Ascending aorta (tissue), 2 donors: ENCODE measurements at regions not wholly inside any gene's neighbourhood (a gene's known extent, or its start where the extent isn't known, plus 50 kb on each side); places are given as distances from the start of the nearest gene placed in this dataset.

Experiments
- DNase-seq, 2 donors: peaks; one replicate each; pipeline ENCODE4 v3.0.0-alpha.2; 2019; ENCODE audit warnings: low spot score in 2 of 2
- H3K27ac ChIP-seq, 2 donors: fragments of 200-600 bp; sonication (generic); one replicate each; pipeline ENCODE4 v1.5.1; 2016 to 2017; ENCODE audit warnings: mild to moderate bottlenecking in 1 of 2
- H3K27me3 ChIP-seq: fragments of 200-600 bp; sonication (generic); one replicate; pipeline ENCODE4 v1.5.1; 2017
- H3K36me3 ChIP-seq, 2 donors: fragments of 200-600 bp; sonication (generic); one replicate each; pipeline ENCODE4 v1.5.1; 2016
- H3K4me1 ChIP-seq, 2 donors: fragments of 200-600 bp; sonication (generic); one replicate each; pipeline ENCODE4 v1.5.1; 2016 to 2017; ENCODE audit warnings: mild to moderate bottlenecking in 1 of 2
- H3K4me3 ChIP-seq, 2 donors: fragments of 200-600 bp; sonication (generic); one replicate each; pipeline ENCODE4 v1.5.1; 2016 to 2017; ENCODE audit warnings: mild to moderate bottlenecking in 1 of 2
- H3K9me3 ChIP-seq, 2 donors: fragments of 200-600 bp; sonication (generic); one replicate each; pipeline ENCODE4 v1.5.1; 2016
- CTCF ChIP-seq, 3 experiments: fragments of 200-600 bp in 2 of 3; fragments of 450-650 bp in 1 of 3; sonication (generic) in 2 of 3; IDR thresholded peaks; one replicate each; pipeline ENCODE4 v1.5.1; 2016 to 2019; ENCODE audit warnings: antibody characterized with exemption in 3 of 3, mild to moderate bottlenecking in 1 of 3, moderate library complexity in 1 of 3
- intact Hi-C: fragments of 100-400 bp; cut with DNase I; formaldehyde crosslinking; loops from one replicate; pipeline ENCODE4 v1.15.1; 2023

DNA sequence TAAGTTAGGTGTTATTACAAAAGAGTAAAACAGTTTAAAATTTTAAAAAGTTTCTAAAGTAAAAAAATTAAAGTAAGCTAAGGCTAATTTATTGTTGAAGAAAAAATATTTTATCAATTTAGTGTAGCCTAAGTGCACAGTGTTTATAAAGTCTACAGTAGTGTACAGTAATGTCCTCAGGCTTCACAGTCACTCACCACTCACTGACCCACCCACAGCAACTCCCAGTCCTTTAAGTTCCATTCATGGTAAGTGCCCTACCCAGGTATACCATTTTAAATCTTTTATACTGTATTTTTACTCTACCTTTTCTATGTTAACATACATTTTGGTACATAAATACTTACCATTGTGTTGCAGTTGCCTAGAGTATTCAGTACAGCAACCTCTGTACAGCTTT is 120.3 kb upstream of the DKK2 start:
- Histone ChIP-seq H3K4me3 (no peak overlapping the region), H3K36me3 (no peaks in the 10 kb centered on the region), H3K27ac (no peak overlapping the region), H3K4me1 (no peaks in the 10 kb centered on the region), H3K27me3 (no peaks in the 10 kb centered on the region), H3K9me3 (no peaks in the 10 kb centered on the region)
- TF ChIP-seq CTCF (IDR thresholded peaks at IDR 0.05) = no peak
- intact Hi-C loops = no loop called here
- no peak for DNase-seq

- no peaks in the 10 kb centered on the region for H3K36me3 ChIP-seq
- no peak for DNase-seq
These were observed 119.3 kb upstream of the DKK2 start for GRCh38 chr4:107155366-107155765.

GRCh38 chr4:107153956-107154355 is 117.8 kb upstream of the DKK2 start:
- no peaks in the 10 kb centered on the region for H3K4me1 ChIP-seq
- TF ChIP-seq CTCF (IDR thresholded peaks at IDR 0.05) = no peak
- no peaks in the 10 kb centered on the region for H3K9me3 ChIP-seq
- H3K27ac ChIP-seq = no peak overlapping the region
- intact Hi-C loops = no loop called here
- no peak for DNase-seq
- no peaks in the 10 kb centered on the region for H3K27me3 ChIP-seq
- no peaks in the 10 kb centered on the region for H3K36me3 ChIP-seq
- no peak overlapping the region for H3K4me3 ChIP-seq

More at GRCh38 chr4:107155366-107155765, 119.3 kb upstream of the DKK2 start:
- H3K4me1 ChIP-seq = no peaks in the 10 kb centered on the region
- H3K27me3 ChIP-seq = no peaks in the 10 kb centered on the region
- no peak for TF ChIP-seq CTCF (IDR thresholded peaks at IDR 0.05)
- no peak overlapping the region for H3K27ac ChIP-seq
- no peak overlapping the region for H3K4me3 ChIP-seq
- H3K9me3 ChIP-seq = no peaks in the 10 kb centered on the region
- intact Hi-C loops = no loop called here

GRCh38 chr4:107153228-107153627 is 117.1 kb upstream of the DKK2 start:
- no peaks in the 10 kb centered on the region for H3K36me3 ChIP-seq
- H3K4me3 ChIP-seq = no peak overlapping the region
- H3K27ac ChIP-seq = no peak overlapping the region
- H3K4me1 ChIP-seq = no peaks in the 10 kb centered on the region
- TF ChIP-seq CTCF (IDR thresholded peaks at IDR 0.05) = peak in 1 of 3 experiments; percentile 19
- no peak for DNase-seq
- intact Hi-C loops = no loop called here
- H3K27me3 ChIP-seq = no peaks in the 10 kb centered on the region
- no peaks in the 10 kb centered on the region for H3K9me3 ChIP-seq

DNA sequence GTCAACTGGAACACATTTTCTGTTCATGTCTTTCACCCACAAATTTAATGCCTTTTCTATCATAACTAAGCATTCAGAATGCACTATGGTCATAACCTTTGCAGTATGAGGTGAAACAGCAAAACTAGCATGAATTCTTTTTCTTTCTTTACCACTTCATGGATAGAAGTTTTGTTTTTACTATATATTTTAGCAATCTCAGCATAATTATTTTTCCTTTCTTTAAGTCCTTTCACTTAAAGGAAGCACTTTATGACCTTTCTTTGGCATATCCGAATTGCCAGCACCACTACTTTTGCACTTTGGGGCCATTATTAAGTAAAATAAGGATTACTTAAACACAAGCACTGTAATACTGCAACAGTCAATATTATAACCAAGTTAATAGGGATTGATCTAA is 115.1 kb upstream of the DKK2 start:
- Histone ChIP-seq H3K27me3 (no peaks in the 10 kb centered on the region), H3K27ac (no peak overlapping the region), H3K36me3 (no peaks in the 10 kb centered on the region), H3K4me1 (no peaks in the 10 kb centered on the region), H3K4me3 (no peak overlapping the region), H3K9me3 (no peaks in the 10 kb centered on the region)
- TF ChIP-seq CTCF (IDR thresholded peaks at IDR 0.05) = no peak
- intact Hi-C loops = no loop called here
- DNase-seq = no peak

DNA sequence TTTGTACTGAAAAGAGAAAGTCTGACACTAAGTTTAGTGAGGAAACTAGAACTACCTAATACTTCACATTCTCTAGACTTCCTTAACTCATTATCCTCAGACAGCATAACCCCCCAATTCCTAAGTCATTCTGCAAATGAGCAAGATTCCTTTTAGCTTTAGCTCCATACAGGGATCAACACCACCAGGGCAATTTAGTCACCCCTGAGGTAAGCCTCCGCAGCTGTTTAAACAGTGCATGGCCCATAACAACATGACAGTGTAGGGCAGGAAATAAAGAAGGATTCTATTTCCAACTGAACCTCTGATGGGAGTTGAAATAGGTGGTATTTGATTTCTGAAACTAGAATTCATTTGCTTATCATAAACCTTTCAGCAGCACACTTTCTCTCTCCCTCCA is 112.8 kb upstream of the DKK2 start:
- H3K27me3 ChIP-seq = no peaks in the 10 kb centered on the region
- no peak for DNase-seq
- H3K4me3 ChIP-seq = no peak overlapping the region
- no peaks in the 10 kb centered on the region for H3K9me3 ChIP-seq
- no peak for TF ChIP-seq CTCF (IDR thresholded peaks at IDR 0.05)
- H3K36me3 ChIP-seq = no peaks in the 10 kb centered on the region
- no peaks in the 10 kb centered on the region for H3K4me1 ChIP-seq
- intact Hi-C loops = no loop called here
- H3K27ac ChIP-seq = no peak overlapping the region
